HS-5 (cell line): ENCODE measurements at regions not wholly inside any gene's neighbourhood (a gene's known extent, or its start where the extent isn't known, plus 50 kb on each side); places are given as distances from the start of the nearest gene placed in this dataset.
"Not testable (repeated sequence)": the region's sequence is repeated elsewhere in the genome, so short reads cannot be mapped to it uniquely, and the experiment has no call there.

Experiments
- DNase-seq: peaks from one replicate; pipeline ENCODE4 v3.0.0-alpha.2; 2012; ENCODE audit warnings: low read depth

DNA sequence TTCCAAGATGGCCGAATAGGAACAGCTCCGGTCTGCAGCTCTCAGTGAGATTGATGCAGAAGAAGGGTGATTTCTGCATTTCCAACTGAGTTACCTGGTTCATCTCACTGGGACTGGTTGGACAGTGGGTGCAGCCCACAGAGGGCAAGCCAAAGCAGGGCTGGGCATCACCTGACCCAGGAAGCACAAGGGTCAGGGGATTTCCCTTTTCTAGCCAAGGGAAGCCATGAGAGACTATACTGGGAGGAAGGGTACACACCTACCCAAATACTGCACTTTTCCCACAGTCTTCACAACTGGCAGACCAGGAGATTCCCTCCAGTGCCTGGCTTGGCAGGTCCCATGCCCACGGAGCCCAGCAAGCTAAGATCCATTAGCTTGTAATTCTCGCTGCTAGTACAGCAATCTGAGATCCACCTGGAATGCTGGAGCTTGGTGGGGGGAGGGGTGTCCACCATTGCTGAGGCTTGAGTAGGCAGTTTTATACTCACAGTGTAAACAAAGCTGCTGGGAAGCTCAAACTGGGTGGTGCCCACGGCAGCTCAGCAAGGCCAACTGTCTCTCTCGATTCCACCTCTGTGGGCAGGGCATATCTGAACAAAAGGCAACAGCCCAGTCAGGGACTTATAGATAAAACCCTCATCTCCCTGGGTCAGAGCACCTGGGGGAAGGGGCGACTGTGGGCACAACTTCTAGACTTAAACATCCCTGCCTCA, 365.8 kb downstream of the SPRY2 start:
- not testable (repeated sequence) for DNase-seq

GRCh38 chr13:79973533-79973963, 367.4 kb downstream of the SPRY2 start:
- no peak for DNase-seq

DNA sequence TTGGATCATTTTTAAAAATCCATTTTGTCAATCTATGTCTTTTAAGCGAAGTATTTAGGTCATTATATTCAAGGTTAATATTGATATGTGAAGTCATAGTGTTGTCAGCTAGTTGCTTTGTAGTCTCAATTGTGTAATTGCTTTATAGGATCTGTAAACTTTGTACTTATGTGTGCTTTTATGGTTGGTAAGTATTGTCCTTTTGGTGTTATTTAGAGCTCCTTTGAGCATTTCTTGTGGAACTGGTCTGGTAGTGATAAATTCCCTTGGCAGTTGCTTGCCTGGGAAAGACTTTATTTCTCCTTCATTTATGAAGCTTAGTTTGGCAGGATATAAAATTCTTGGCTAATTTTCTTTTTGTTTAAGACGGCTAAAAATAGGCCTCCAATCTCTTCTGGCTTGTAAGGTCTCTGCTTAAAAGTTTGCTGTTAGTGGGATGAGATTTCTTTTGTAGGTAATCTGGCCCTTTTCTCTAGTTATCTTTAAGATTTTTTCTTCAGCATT, 368.8 kb downstream of the SPRY2 start:
- DNase-seq, result no peak

GRCh38 chr13:79966493-79966895, 374.4 kb downstream of the SPRY2 start:
- no peak for DNase-seq

DNA sequence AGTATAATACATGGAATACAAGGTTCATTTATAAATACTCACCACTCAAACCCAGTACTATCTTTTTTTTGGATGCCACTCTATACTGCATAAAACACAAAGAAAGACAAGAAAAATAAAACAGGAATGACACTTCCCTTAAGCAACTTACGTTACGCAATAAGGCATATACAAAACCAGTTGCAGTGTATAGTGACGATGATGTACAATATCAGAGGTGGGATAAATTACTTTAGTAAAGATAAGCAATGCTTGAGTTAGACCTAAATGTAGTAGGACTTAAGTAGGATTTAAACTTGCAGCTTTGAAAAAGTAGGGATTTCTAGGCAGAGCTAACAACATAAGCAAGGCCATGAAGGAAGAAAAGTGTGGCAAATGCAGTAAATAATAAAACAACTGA, 374.9 kb downstream of the SPRY2 start:
- no peak for DNase-seq

GRCh38 chr13:79946556-79946955, 394.4 kb downstream of the SPRY2 start:
- DNase-seq, result no peak

DNA sequence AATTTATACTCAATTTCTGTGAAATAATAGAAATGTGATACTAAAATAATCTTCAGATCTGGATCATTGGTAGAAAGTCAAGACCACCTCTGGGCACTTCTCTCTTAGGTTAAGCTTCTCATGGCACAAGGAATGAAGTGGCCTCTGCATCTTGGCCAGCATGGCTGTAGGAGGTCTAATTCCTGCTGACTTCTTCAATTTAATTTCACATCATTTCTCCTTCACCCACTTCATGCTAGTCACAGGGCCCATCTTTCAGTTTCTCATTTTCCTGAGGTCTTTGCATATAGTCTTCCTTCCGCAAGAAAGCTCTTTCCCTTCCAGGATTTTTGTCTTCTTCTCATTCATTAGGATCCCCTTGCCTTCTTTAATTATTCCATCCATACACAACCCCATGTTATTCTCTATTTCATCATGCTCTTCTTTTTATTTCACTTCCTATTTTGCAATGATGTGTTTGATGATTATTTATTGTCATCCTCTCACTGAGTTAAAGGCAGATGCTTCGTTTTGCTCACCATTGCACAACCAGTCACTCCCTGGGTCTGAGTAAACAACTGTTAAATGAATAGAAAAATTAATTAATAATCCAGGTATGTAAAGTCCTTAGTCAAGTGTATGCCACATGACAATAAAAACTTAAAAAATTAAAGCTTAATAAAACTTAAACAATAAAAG, 397.4 kb downstream of the SPRY2 start:
- DNase-seq, result no peak

DNA sequence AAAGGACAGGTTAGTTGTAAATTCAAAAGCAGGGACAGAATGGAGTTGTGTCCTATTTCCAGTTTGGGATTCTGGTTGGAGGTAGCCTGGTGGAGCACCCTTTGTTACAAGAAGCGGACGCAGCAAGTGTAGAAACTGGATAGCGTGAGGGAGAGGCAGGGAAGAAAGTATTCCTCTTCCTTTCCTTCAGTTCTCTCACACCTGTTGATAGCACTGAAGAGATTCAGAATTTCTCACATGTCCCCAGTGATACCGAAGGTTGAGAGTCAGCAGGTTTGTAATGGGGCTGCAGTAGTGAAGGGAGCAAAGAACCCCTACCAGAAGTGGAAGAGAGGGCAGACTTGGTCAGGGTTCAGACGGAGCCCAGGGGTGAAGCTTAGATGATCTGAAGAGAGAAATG, 399.2 kb downstream of the SPRY2 start:
- DNase-seq, result no peak

GRCh38 chr13:79939689-79940088, 401.2 kb downstream of the SPRY2 start:
- no peak for DNase-seq

DNA sequence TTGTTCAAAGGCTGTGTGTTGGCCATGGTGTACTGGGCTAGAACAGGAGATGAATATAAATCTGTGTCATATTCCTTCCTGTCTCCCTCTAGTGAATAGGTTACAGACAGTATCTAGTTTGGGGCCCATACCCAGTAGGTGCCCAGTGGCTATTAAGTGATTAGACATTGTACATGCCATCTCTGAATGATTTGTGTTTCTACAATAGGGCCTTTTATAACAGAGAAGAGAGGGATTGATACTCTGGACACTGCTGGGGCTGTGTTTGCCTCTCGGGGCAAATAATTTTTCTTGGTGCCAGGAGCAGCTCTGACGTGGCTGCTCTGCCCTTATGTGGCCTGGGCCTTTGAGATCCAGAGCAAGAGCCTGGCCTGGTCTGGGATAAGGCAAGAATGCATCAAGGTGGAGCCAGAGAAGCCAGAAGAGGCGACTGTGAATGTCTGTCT, 403.1 kb downstream of the SPRY2 start:
- DNase-seq, result no peak

DNA sequence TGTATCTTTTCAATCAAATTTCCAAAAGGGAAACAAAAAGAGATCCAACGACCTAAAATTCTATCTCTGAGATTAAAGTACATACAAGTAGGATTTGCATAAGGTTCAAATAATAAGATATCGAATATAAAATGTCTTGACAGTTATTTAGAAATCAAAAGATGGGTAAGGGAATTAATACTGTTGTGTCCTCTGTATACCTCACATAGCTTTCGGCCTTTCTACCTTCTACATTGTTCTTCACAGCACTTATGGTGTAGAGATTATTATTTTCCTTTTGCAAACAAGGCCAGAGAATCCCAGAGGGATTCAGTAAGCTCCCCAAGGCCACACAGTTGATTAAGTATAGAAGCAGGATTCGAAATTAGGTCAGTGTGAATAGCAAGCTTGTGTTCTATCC, 403.6 kb downstream of the SPRY2 start:
- no peak for DNase-seq

- peak; percentile 91 for DNase-seq
Measured at GRCh38 chr13:79936368-79937136, 404.4 kb downstream of the SPRY2 start.

DNA sequence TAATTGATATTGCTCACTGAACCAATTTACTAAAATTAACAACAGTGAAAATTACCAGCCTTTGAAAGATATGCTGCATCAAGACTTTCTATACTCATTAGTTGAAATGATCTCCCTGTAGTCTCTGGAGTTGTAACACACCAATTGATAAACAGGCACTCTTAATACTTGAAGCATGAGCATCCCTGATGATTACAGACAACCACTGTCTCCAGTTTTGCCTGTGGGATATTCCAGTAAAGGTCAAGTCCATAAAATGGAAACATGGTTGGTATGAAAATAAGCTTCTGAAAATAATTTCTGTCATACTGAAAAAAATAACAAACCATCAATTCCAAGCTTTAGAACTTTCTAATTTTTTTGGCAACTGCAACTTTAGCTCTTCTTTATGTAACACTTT, 405.8 kb downstream of the SPRY2 start:
- no peak for DNase-seq

GRCh38 chr13:79933389-79933788, 407.5 kb downstream of the SPRY2 start:
- DNase-seq, result no peak

GRCh38 chr13:79932556-79932955, 408.4 kb downstream of the SPRY2 start:
- no peak for DNase-seq

DNA sequence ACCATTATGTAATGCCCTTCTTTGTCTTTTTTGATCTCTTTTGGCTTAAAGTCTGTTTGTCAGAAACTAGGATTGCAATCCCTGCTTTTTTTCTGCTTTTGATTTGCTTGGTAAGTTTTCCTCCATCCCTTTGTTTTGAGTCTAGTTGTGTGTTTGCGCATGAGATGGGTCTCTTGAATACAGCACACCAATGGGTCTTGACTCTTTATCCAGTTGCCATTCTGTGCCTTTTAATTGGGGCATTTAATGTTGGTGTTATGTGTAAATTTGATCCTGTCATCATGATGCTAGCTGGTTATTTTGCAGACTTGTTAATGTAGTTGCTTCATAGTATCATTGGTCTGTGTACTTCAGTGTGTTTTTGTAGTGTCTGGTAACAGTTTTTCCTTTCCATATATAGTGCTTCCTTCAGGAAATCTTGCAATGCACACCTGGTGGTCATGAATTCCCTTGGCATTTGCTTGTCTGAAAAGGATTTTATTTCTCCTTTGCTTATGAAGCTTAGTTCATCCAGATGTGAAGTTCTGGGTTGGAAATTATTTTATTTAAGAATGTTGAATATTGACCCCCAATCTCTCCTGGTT, 416.9 kb downstream of the SPRY2 start:
- DNase-seq, result not testable (repeated sequence)

DNA sequence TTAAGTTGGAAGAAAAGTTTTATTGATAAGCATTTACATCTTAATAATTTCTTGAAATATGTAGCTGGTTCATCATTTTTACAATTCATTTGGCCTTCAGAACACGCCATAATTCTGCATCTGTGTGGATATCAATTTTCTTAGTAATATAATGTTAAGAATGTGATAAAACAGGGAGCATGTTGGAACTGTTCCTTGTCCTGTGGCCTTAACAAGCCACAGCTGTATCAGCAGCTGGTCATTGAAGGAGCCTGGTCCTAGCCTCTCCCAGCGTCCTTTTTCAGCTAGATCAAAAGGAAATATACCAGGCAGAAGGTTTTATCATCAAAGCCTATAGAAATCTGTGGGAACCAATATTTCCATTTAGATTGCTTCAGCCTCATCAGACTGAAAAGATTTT, 421.8 kb downstream of the SPRY2 start:
- DNase-seq, result no peak

- no peak for DNase-seq
Measured at GRCh38 chr13:79918620-79919019, 422.3 kb downstream of the SPRY2 start.

DNA sequence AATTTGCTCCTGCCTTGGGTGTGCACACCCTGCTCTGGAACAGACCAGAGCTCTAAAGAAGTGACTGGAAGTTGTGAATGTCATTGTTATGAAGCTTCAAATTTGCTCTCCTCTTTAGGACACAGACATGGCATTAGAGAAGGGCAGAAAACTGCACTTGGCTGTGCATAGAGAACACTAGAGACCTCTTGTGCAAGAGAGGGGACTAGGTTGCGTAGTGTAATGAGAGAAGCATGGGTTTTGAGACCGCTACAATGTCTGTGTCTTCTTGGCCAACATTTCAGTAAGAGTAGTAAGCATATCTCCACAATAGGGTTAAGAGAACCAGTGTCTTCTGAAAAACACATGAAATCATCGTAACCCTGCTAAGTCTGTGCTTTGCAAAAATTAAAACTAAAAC, 423.3 kb downstream of the SPRY2 start:
- DNase-seq, result no peak

- no peak for DNase-seq
Measured at GRCh38 chr13:79915114-79915811, 425.7 kb downstream of the SPRY2 start.

GRCh38 chr13:79913141-79913827, 427.6 kb downstream of the SPRY2 start:
- no peak for DNase-seq
